ENCODE measurements at regions not wholly inside any gene's neighbourhood (a gene's known extent, or its start where the extent isn't known, plus 50 kb on each side); places are given as distances from the start of the nearest gene placed in this dataset.

- no peak overlapping the region for H3K27ac ChIP-seq (ENCODE audit: insufficient read depth, low read length, poor library complexity, severe bottlenecking)
- no peak overlapping the region for H3K4me3 ChIP-seq (ENCODE audit: insufficient read depth, low read depth, low read length, poor library complexity, severe bottlenecking)
- H3K9me3 ChIP-seq (ENCODE audit: control insufficient read depth, low read length), result no peaks in the 10 kb centered on the region
- no peaks in the 10 kb centered on the region for H3K4me1 ChIP-seq (ENCODE audit: control insufficient read depth, insufficient read depth, low read length, poor library complexity, severe bottlenecking)
- peaks cover 6% of the 10 kb centered on the region for H3K27me3 ChIP-seq (replicated peaks; ENCODE audit: control insufficient read depth, insufficient read depth, low read length, poor library complexity, severe bottlenecking)
- no peaks in the 10 kb centered on the region for H3K36me3 ChIP-seq (ENCODE audit: control insufficient read depth, insufficient read depth, low read length)
- no peak for DNase-seq
These were observed 53.6 kb upstream of the PABPC3 start for GRCh38 chr13:25042151-25042865.

- peaks cover 9% of the 10 kb centered on the region for H3K27me3 ChIP-seq (replicated peaks; ENCODE audit: control insufficient read depth, insufficient read depth, low read length, poor library complexity, severe bottlenecking)
- no peaks in the 10 kb centered on the region for H3K9me3 ChIP-seq (ENCODE audit: control insufficient read depth, low read length)
- no peak for DNase-seq
- H3K27ac ChIP-seq (ENCODE audit: insufficient read depth, low read length, poor library complexity, severe bottlenecking), result no peak overlapping the region
- no peaks in the 10 kb centered on the region for H3K4me1 ChIP-seq (ENCODE audit: control insufficient read depth, insufficient read depth, low read length, poor library complexity, severe bottlenecking)
- H3K4me3 ChIP-seq (ENCODE audit: insufficient read depth, low read depth, low read length, poor library complexity, severe bottlenecking), result no peak overlapping the region
- no peaks in the 10 kb centered on the region for H3K36me3 ChIP-seq (ENCODE audit: control insufficient read depth, insufficient read depth, low read length)
These were observed 51.9 kb upstream of the PABPC3 start for GRCh38 chr13:25044071-25044470.

Measured in effector memory CD4-positive, alpha-beta T cell (primary cell).